22Rv1 (cell line): ENCODE measurements at regions not wholly inside any gene's neighbourhood (a gene's known extent, or its start where the extent isn't known, plus 50 kb on each side); places are given as distances from the start of the nearest gene placed in this dataset.

Experiments used
- CTCF ChIP-seq: fragments of 450-650 bp; IDR thresholded peaks from 2 replicates; pipeline ENCODE4 v1.5.1; 2017; ENCODE audit warnings: mild to moderate bottlenecking
- ZFX ChIP-seq: fragments of 450-650 bp; IDR thresholded peaks from 2 replicates; pipeline ENCODE4 v1.6.1; 2017; ENCODE audit warnings: antibody characterized with exemption, borderline replicate concordance

DNA sequence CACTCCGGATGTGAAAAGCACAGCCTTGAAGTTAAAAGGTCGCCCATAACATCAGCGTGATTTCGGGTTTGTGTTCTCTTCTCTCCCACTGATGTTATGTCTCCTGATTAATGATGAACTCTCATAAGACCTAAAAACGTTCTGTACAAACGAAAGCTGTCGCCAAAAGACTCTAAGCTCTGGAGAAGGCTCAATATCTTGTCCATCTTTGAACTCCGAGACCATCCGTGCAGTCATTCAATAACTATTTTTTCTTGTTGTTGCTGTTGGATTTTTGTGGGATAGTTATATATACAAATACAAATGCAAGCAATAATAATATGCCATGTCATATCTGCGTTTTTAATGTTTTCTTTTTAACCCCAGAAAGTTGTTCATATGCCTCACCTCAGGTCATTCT is 291.8 kb upstream of the MARCKS start:
- no peak for TF ChIP-seq CTCF
- no peak for TF ChIP-seq ZFX
